ENCODE measurements at regions not wholly inside any gene's neighbourhood (a gene's known extent, or its start where the extent isn't known, plus 50 kb on each side); places are given as distances from the start of the nearest gene placed in this dataset.

DNA sequence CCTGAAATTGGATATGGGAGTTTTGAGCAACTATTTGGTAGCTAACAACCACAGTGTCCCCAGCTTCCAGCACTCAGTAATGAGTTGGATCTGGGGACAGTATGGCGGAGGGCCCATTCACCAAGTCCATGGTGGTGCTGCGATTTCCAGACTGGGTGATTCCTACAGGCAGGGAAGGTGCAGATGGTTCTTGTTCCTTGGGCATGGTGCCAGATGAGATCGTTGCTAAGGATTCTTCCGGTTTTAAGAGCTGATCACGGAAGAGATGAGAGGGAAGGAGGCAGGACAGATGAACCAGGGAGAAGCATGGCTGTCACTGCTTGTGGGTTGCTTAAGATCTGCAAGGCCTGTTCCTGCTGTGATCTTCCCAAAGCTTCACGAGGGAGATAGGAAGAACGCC lies 380.3 kb downstream of the TCERG1L start:
- no peak overlapping the region for H3K4me3 ChIP-seq (ENCODE audit: low read length)
- no peak for DNase-seq (ENCODE audit: low read depth)
- TF ChIP-seq, protein P1, sequence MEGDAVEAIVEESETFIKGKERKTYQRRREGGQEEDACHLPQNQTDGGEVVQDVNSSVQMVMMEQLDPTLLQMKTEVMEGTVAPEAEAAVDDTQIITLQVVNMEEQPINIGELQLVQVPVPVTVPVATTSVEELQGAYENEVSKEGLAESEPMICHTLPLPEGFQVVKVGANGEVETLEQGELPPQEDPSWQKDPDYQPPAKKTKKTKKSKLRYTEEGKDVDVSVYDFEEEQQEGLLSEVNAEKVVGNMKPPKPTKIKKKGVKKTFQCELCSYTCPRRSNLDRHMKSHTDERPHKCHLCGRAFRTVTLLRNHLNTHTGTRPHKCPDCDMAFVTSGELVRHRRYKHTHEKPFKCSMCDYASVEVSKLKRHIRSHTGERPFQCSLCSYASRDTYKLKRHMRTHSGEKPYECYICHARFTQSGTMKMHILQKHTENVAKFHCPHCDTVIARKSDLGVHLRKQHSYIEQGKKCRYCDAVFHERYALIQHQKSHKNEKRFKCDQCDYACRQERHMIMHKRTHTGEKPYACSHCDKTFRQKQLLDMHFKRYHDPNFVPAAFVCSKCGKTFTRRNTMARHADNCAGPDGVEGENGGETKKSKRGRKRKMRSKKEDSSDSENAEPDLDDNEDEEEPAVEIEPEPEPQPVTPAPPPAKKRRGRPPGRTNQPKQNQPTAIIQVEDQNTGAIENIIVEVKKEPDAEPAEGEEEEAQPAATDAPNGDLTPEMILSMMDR (conservative IDR thresholded peaks at IDR 0.05; ENCODE audit: low read length) = no peak

DNA sequence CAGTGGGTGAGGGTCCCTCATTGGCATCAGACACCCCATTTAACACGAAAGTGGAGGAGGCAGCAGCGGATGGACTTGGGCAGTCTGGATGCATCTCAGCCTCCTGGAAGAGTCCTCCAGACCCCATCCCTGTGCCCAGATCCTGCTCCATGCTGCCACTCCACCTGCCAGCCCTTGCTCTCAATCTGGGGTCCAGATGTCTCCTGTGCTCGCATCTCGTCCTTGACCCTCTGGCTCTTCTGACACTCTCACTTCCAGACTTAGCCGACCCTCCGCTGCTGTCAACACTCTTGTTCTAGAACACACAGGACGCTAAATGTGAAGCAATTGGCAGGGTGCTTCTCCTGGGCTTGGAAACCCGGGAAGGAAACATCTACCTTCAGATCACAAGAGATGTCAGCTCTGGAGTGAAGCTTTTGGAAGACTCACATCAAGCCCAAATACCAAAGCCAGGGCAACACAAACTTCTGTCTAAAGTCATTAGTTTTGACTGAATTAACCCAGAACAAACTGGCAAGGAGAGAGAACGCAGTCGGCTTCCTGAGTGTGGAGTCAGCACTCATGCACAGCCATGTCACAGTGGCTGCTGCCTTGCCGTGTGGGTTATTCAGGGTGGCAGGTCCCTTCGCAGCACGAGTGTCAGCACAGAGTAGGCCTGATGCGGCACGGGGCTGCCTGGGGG lies 379.1 kb downstream of the TCERG1L start:
- TF ChIP-seq, protein P1 (conservative IDR thresholded peaks at IDR 0.05; ENCODE audit: low read length) = no peak
- no peak for DNase-seq (ENCODE audit: low read depth)
- H3K4me3 ChIP-seq (ENCODE audit: low read length) = no peak overlapping the region

DNA sequence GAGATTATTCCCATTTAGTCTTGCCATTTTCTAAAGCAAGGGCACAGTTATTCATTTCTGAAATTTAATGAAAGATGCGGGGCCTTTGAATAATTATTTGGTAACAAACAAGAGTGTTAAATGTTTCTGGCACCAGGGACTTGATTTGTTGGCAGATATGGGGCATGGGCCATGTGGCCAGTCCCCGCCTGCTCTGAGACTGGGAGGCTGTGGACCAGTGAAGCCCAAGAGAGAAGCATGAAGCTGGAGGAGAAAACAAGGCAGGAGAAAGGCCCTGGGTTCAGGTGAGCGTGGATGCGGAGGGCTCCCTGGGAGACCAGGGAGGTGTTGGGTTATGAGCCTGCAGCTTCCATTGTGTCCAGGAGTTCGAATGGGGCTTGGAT lies 378.5 kb downstream of the TCERG1L start:
- DNase-seq (ENCODE audit: low read depth) = no peak

DNA sequence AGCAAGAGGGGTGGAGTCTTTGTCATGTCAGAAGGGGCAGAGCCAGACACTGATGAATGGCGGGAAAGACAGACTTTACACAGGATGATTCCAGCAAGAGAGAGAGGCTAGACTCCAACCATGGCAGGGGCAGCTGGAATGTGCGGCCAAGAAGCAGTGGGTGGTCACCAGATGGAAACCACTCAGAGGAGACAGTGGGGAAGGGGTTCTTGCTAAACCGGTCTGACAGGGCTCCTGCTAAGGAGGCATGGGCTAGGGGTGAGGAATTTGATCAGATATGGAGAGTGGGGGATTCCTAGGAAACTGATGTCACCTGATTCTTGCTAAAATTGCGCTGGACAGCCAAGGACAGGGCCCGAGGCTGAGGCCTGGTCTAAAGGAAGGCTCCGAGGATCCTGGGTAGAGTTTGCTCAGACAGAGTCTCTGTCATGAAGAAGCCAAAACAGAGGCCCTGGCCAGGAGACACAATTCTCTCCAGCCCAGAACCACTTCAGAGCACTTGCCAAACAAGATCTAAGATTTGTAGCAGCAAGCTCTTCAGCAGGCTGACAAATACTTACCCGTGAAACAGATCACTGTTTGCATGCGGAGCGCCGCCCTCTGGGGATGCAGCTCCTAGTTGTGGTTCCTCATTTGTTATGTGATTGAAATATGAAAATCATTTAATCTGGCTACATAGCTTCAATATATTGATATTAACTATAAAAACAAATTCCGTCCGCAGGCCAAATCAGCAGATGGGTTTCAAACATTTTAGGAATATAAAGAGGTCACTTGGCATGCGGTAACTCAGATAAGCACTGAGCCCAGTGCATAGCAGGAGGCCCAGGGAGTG lies 377.0 kb downstream of the TCERG1L start:
- TF ChIP-seq, protein P1 (conservative IDR thresholded peaks at IDR 0.05; ENCODE audit: low read length) = no peak
- DNase-seq (ENCODE audit: low read depth) = no peak

More for the DNA sequence above, 378.5 kb downstream of the TCERG1L start:
- no peak overlapping the region for H3K4me3 ChIP-seq (ENCODE audit: low read length)
- TF ChIP-seq, protein P1 (conservative IDR thresholded peaks at IDR 0.05; ENCODE audit: low read length) = no peak

DNA sequence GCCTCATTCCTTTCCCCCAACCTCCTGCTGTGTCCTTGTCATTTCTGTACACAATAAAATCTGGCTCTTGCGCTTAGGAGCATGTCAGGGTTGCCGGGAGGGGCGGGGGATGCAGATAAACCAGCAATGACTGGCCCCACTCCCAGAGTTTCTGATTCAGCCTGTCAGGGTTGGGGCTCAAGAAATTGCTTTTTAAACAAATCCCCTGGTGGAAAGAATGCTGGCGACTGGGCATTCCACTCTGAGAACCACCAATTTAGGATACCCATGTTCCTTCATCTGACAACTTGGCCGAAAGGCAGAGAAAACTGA lies 376.4 kb downstream of the TCERG1L start:
- TF ChIP-seq, protein P1 (conservative IDR thresholded peaks at IDR 0.05; ENCODE audit: low read length) = no peak
- DNase-seq (ENCODE audit: low read depth) = no peak
- no peak overlapping the region for H3K4me3 ChIP-seq (ENCODE audit: low read length)

More for the DNA sequence above, 377.0 kb downstream of the TCERG1L start:
- H3K4me3 ChIP-seq (ENCODE audit: low read length) = no peak overlapping the region

DNA sequence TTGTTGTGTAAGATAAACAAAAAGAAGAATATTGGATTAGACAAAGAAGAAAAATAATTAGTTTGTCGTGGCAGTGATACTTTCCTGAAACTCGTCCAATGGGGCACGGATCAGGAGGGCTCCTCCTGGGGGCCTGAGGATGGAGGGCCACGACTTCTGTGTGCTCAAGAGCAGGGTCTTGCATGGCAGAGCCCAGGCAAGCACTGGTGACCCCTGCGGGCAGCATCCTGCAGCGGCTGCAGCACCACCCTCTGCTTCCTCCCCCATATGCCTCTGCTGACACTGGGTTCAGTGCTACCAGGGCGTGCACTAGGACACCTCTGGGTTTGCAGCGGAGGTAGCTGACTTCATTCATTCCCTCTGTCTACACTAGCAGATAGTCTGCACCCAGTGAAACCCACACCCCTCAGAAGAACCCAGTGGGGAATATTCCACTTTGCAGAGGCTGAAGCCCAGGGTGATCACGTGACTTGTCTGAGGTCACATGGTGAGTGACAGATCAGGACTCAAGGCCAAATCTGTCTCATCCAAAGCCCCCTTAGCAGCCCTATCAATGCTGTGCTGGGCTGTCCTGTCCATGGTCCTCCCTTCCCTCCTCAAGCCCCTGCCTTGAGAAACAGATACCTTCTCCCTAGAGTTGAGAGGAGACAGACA lies 375.5 kb downstream of the TCERG1L start:
- no peak for DNase-seq (ENCODE audit: low read depth)
- H3K4me3 ChIP-seq (ENCODE audit: low read length) = no peak overlapping the region
- TF ChIP-seq, protein P1 (conservative IDR thresholded peaks at IDR 0.05; ENCODE audit: low read length) = no peak

Data from AG10803 (cell line).